NB4 (cell line): ENCODE measurements at regions not wholly inside any gene's neighbourhood (a gene's known extent, or its start where the extent isn't known, plus 50 kb on each side); places are given as distances from the start of the nearest gene placed in this dataset.

Experiments
- DNase-seq: peaks from one replicate; pipeline ENCODE4 v3.0.0; 2010; ENCODE audit warnings: low read depth
- H3K4me3 ChIP-seq: one replicate; pipeline ENCODE4 v1.5.1; 2011; ENCODE audit warnings: mild to moderate bottlenecking, low read depth, low read length, moderate library complexity
- CTCF ChIP-seq: IDR thresholded peaks from one replicate; pipeline ENCODE4 v1.5.1; 2012; ENCODE audit warnings: low read depth, low read length
- MAX ChIP-seq: IDR thresholded peaks from 2 replicates; pipeline ENCODE4 v1.6.1; 2011; ENCODE audit warnings: low read depth, low read length
- MYC ChIP-seq: IDR thresholded peaks from 2 replicates; pipeline ENCODE4 v1.6.1; 2011; ENCODE audit warnings: low read depth, low read length
- POLR2A ChIP-seq: IDR thresholded peaks from 2 replicates; pipeline ENCODE4 v1.6.1; 2011; ENCODE audit warnings: mild to moderate bottlenecking; ENCODE audit not compliant: insufficient read length; ENCODE audit errors: extremely low read depth

DNA sequence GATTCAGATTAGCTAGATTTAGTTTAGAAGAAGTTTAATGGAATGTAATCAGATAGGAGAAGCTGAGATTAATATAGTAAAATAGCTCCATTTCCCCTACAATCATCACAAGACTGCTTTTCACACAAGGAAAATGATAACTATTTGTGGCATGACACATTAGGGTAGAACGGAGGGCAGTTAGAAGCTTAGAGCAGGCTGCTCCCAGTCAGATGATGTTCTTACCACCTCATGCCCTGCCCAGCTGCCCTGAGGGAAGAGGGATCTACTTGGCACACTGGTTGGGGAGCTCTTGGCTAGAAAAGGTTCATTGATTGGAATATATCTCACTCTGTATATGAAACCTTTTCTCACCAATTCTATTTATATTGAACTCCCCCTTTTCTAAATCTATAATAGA, 180.7 kb upstream of the IL15 start:
- no peak overlapping the region for H3K4me3 ChIP-seq
- TF ChIP-seq POLR2A (no peak), CTCF (no peak), MYC (no peak), MAX (no peak)
- no peak for DNase-seq

DNA sequence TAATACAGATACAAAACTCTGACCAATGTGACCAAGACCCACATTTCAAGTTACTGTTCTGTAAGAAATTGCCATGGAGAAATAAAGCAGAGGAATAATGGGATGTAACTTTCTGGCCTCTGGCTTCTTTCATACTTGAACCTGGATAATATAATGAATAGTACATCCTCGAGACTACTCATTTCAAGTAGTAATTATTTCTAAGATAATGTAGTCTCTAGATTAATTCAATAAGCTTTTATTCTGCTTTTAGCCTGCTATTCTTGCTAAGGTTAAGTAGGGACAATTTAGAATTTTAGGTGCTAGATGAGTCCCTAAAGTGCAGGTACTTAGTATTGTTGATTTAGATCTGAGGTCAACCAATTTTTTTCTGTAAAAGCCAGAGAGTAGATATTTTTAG, 178.7 kb upstream of the IL15 start:
- H3K4me3 ChIP-seq = no peak overlapping the region
- no peak for DNase-seq
- TF ChIP-seq POLR2A (no peak), MYC (no peak), CTCF (no peak), MAX (no peak)

DNA sequence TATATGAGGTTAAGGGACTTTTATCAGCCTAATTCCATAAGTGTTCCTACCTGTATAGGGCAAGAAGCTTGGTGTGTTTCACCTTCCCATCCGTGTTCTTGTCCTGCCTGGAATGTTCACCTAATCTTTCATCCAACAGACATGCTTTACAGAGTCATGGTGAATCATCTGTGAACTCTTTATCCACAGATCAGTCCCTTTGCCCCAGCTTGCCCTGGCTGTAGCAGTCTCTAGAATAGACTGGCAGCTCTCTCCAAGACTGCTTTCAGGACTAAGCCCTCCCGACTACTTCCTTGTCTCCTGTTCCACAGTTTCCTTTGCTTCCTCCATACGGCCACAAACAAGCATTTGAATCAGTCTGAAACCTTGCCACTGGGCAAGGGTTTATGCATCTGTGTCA, 177.9 kb upstream of the IL15 start:
- DNase-seq = no peak
- TF ChIP-seq CTCF (no peak), MYC (no peak), MAX (no peak), POLR2A (no peak)
- no peak overlapping the region for H3K4me3 ChIP-seq

DNA sequence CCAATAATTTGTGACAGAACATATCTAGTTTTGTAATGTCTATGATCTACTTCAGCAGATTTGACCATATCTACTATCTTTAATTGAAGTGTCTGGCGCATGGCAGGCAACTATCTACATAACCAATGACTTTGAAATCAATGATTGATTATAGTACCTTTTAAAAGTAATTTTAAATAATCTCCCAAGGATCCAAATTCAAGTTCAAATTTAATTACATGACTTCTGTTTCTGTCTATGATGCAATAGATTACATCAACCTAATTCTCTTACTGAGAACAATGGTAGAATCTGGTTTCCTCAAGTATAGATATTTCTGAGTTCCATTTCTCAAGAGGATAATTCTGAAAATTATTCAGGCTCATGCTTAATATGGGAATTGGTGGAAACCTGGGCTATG, 177.4 kb upstream of the IL15 start:
- no peak for DNase-seq

DNA sequence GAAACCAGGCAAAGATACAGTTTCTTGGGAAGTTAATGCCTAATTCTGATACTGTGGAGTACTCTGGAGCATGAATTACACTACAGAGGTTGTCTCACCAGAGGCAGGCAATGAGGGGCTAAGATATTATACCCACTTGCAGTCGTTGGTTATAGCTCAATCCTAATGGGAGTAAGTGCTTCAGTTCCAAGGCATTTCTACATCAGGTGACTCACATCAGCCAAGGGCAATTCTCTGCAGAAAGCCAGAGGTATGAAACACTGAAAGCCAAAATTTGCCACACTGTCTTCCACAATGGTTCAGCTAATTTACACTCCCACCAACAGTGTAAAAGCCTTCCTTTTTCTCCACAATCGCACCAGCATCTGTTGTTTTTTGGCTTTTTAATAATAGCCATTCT, 174.0 kb upstream of the IL15 start:
- DNase-seq = no peak
- no peak overlapping the region for H3K4me3 ChIP-seq
- TF ChIP-seq POLR2A (no peak), CTCF (no peak), MAX (no peak), MYC (no peak)

More for the DNA sequence above, 177.4 kb upstream of the IL15 start:
- no peak overlapping the region for H3K4me3 ChIP-seq
- TF ChIP-seq MYC (no peak), MAX (no peak), POLR2A (no peak), CTCF (no peak)

- no peak for TF ChIP-seq MAX
- no peak for TF ChIP-seq POLR2A
- TF ChIP-seq MYC = no peak
- no peak for TF ChIP-seq CTCF
Measured at GRCh38 chr4:141463678-141464077, 172.7 kb upstream of the IL15 start.

More at GRCh38 chr4:141463678-141464077, 172.7 kb upstream of the IL15 start:
- no peak overlapping the region for H3K4me3 ChIP-seq
- no peak for DNase-seq
